ENCODE measurements at regions not wholly inside any gene's neighbourhood (a gene's known extent, or its start where the extent isn't known, plus 50 kb on each side); places are given as distances from the start of the nearest gene placed in this dataset.

DNA sequence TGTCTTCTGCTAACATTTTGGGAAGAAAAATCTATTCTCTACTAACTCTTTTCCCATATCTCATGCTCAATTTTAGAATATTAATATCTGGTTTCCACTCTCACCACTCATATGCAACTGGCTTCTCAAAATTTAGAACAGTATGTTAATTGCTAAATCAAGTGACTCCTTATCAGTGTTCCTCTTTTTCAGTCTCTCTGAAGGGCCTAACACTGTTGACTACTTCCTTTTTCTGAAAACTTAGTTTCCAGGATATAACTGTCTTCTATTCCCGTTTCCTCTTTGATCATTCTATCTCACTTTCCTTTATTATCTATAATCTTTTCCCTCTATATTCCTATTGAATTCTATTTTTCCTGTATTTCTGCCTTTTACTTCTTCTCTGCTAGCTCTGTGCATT, 1717.2 kb upstream of the C9orf72 start:
- TF ChIP-seq, protein P1, sequence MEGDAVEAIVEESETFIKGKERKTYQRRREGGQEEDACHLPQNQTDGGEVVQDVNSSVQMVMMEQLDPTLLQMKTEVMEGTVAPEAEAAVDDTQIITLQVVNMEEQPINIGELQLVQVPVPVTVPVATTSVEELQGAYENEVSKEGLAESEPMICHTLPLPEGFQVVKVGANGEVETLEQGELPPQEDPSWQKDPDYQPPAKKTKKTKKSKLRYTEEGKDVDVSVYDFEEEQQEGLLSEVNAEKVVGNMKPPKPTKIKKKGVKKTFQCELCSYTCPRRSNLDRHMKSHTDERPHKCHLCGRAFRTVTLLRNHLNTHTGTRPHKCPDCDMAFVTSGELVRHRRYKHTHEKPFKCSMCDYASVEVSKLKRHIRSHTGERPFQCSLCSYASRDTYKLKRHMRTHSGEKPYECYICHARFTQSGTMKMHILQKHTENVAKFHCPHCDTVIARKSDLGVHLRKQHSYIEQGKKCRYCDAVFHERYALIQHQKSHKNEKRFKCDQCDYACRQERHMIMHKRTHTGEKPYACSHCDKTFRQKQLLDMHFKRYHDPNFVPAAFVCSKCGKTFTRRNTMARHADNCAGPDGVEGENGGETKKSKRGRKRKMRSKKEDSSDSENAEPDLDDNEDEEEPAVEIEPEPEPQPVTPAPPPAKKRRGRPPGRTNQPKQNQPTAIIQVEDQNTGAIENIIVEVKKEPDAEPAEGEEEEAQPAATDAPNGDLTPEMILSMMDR (IDR thresholded peaks at IDR 0.05), result no peak
- DNase-seq (ENCODE audit: low spot score) (no peak), ATAC-seq (ENCODE audit: low FRiP score) (no peak)

DNA sequence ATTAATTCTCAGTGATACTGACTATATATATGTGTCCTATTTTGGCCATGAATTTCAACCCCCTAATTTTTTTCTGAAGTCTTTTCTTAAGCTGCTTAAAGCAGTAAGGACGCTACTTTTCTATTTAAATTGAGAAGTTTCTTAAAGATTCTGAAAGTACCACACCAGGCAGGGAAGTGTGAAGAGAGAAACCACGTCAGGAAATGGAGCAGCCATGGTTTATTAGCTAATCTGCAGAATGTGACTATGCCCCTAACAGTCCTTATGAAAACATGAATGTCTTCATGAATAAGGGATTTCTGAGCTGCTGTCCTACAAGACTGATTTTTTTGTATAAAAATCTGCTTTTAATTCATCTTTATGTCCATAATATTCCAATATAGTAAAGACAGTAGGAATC, 1724.3 kb upstream of the C9orf72 start:
- ATAC-seq (ENCODE audit: low FRiP score), result no peak
- no peak for DNase-seq (ENCODE audit: low spot score)
- TF ChIP-seq, protein P1 (IDR thresholded peaks at IDR 0.05), result no peak

- ATAC-seq (ENCODE audit: low FRiP score) (no peak), DNase-seq (ENCODE audit: low spot score) (no peak)
- TF ChIP-seq, protein P1 (IDR thresholded peaks at IDR 0.05), result no peak
Measured at GRCh38 chr9:29311221-29311620, 1737.9 kb upstream of the C9orf72 start.

DNA sequence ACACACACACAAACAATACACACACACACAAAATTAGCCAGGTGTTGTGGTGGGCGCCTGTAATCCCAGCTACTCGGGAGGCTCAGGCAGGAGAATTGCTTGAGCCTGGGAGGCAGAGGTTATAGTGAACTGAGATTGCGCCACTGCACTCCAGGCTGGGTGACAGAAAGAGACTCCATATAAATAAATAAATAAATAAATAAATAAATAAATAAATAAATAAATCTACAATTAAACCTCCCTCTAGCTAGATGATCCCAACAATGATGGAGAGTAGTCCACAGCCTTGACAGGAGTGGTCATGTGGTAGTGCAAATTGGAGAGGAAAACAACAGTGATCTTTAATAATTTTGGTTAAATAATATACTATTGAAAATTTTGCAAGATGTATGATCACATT, 1739.0 kb upstream of the C9orf72 start:
- ATAC-seq (ENCODE audit: low FRiP score), result no peak
- TF ChIP-seq, protein P1 (IDR thresholded peaks at IDR 0.05), result no peak

DNA sequence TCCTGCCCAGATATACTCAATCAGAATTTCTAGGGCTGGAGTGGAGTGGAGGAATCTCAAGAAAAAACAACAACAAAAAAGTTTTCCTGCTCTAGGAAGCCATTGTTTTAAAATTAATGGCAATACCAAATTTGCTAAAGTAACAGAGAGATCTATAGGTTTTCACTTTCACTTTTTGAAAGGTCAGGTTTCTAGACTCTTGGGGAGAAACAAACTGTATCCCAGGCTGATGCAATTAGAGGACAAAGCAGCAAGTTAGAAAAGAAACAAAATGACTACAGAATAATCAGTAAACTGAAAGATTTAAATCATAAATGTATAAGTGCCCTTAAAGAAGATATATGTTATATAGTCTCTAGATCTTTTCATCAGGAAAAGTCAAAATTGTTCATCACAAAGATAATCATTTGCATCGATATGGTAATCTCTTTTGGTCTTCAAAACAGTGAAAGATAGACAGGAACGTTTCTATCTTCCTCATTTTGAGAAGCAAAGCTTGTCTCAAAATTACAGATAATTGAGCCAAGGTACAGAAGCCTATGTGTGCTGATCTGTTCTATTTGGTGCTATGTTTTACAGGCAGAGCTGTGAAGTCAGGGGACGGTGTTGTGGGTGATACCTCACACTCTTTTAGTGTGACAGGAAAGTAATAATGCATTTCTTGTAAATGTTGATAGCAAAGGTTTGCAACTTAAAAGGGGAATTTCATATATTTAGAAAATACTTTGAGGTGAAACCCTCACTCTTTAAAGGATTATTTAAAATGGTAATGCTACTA, 1746.6 kb upstream of the C9orf72 start:
- TF ChIP-seq, protein P1 (IDR thresholded peaks at IDR 0.05), result no peak
- no peak for ATAC-seq (ENCODE audit: low FRiP score)

More for the DNA sequence above, 1739.0 kb upstream of the C9orf72 start:
- no peak for DNase-seq (ENCODE audit: low spot score)

GRCh38 chr9:29322240-29322639, 1749.0 kb upstream of the C9orf72 start:
- TF ChIP-seq, protein P1 (IDR thresholded peaks at IDR 0.05), result no peak
- ATAC-seq (ENCODE audit: low FRiP score) (no peak), DNase-seq (ENCODE audit: low spot score) (no peak)

More for the DNA sequence above, 1746.6 kb upstream of the C9orf72 start:
- no peak for DNase-seq (ENCODE audit: low spot score)

DNA sequence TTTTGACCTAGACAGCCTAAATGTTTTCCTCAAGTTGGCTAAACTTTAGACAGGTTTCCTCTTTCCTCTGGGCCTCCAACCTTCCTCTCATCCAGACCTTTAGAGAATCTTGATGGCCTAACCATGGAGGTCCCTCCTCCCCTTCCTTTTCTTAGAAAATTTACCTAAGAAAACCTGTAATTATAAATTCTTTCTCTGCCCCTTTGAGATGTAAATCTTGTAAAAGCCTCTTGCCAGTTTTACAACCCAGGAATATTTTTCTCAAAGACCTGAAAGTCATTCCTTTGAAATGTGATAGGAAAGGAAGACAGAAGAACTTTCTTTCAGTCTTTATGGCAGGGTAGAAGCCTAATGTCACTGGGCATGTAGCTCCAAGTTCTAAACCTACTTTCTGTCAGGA, 1752.6 kb upstream of the C9orf72 start:
- DNase-seq (ENCODE audit: low spot score), result no peak
- TF ChIP-seq, protein P1 (IDR thresholded peaks at IDR 0.05), result no peak
- ATAC-seq (ENCODE audit: low FRiP score), result no peak
